HepG2 (cell line): ENCODE measurements at regions not wholly inside any gene's neighbourhood (a gene's known extent, or its start where the extent isn't known, plus 50 kb on each side); places are given as distances from the start of the nearest gene placed in this dataset.

Source experiments
- ATAC-seq: fragments of 200-7000 bp; cut with Tn5 transposase; 3 replicates; pipeline ENCODE4 v1.9.1; 2020; ENCODE audit warnings: mild to moderate bottlenecking, moderate library complexity
- BruUV-seq: library from RNA; stranded (reverse); fragments of 400-500 nt; replicated peaks from 2 replicates; lab custom pipeline; 2021; lab: Mats Ljungman, UMichigan
- CTCF ChIA-PET: fragments of 300-600 bp; formaldehyde crosslinking; extraction: SDS; loops from one replicate; lab custom pipeline; 2021; ENCODE audit warnings: low total read pairs, inconsistent platforms, low intra/inter-chr PET ratio; lab: Yijun Ruan, JAX
- POLR2A ChIA-PET: fragments of 350-600 bp; sonication (Branson Sonifier 250); formaldehyde crosslinking; loops from one replicate; lab custom pipeline; 2020; ENCODE audit warnings: antibody characterized with exemption, inconsistent platforms; lab: Yijun Ruan, JAX
- DNase-seq: peaks from one replicate; pipeline ENCODE4 v3.0.0-alpha.2; 2015; ENCODE audit warnings: low spot score
- FAIRE-seq: peaks from 3 replicates; lab custom pipeline; 2011; peaks lifted over from hg19 to GRCh38; lab: Jason Lieb, UNC
- H2AFZ ChIP-seq: one replicate; pipeline ENCODE4 v1.6.1; 2011; ENCODE audit warnings: low read length, inconsistent platforms
- H3K27ac ChIP-seq: fragments of 300-600 bp; 3 replicates; pipeline ENCODE4 v1.8.0; 2011; ENCODE audit warnings: mixed run types, mild to moderate bottlenecking, mixed read lengths, low read length, inconsistent platforms; ENCODE audit not compliant: insufficient read depth; ENCODE audit errors: extremely low read length
- H3K27me3 ChIP-seq, 2 experiments: fragments of 200-600 bp in 1 of 2; 2 replicates in 1 of 2; 3 replicates in 1 of 2; pipeline versions ENCODE4 v1.6.0 to v1.8.0; 2011; ENCODE audit warnings: low read length in 2 of 2, mild to moderate bottlenecking in 2 of 2, moderate library complexity in 2 of 2, inconsistent platforms in 1 of 2; ENCODE audit not compliant: insufficient read depth in 2 of 2, control insufficient read depth in 1 of 2
- H3K36me3 ChIP-seq, 2 experiments: fragments of 200-600 bp in 1 of 2; replicated peaks in 1 of 2; 2 replicates in 1 of 2; 3 replicates in 1 of 2; pipeline versions ENCODE4 v1.5.1 to v1.8.0; 2011; ENCODE audit warnings: low read length in 2 of 2, inconsistent platforms in 1 of 2; ENCODE audit not compliant: insufficient read depth in 2 of 2, control insufficient read depth in 1 of 2
- H3K4me1 ChIP-seq: 2 replicates; pipeline ENCODE4 v1.5.1; 2012; ENCODE audit warnings: low read length, inconsistent platforms; ENCODE audit not compliant: insufficient read depth
- H3K4me2 ChIP-seq: 2 replicates; pipeline ENCODE4 v1.6.0; 2011; ENCODE audit warnings: low read depth, low read length, inconsistent platforms
- H3K4me3 ChIP-seq, 3 experiments: fragments of 200-600 bp in 1 of 3; sonication (generic), shearing (Covaris generic) in 1 of 3; replicated peaks in 1 of 3; 2 replicates each; pipeline ENCODE4 v1.5.1; 2011 to 2016; ENCODE audit warnings: low read length in 3 of 3, inconsistent platforms in 2 of 3, low read depth in 2 of 3, mild to moderate bottlenecking in 2 of 3, control low read depth in 1 of 3, mixed read lengths in 1 of 3; ENCODE audit not compliant: insufficient read depth in 1 of 3
- H3K79me2 ChIP-seq: one replicate; pipeline ENCODE4 v1.6.1; 2011; ENCODE audit warnings: low read length, inconsistent platforms; ENCODE audit not compliant: insufficient read depth
- H3K9ac ChIP-seq: 2 replicates; pipeline ENCODE4 v1.6.0; 2011; ENCODE audit warnings: mild to moderate bottlenecking, low read depth, low read length, inconsistent platforms; ENCODE audit not compliant: insufficient read depth
- H3K9me3 ChIP-seq: 2 replicates; pipeline ENCODE4 v1.5.1; 2012; ENCODE audit warnings: mild to moderate bottlenecking, low read length
- H4K20me1 ChIP-seq: 2 replicates; pipeline ENCODE4 v1.6.0; 2011; ENCODE audit warnings: inconsistent platforms, mild to moderate bottlenecking, low read length, moderate library complexity; ENCODE audit not compliant: insufficient read depth
- GTF3A ChIP-seq: sonication (generic); formaldehyde crosslinking; conservative IDR thresholded peaks from 2 replicates; pipeline ENCODE4 v1.4.0; 2020; ENCODE audit warnings: mild to moderate bottlenecking, missing genetic modification reagents
- KLF9 ChIP-seq: IDR thresholded peaks from 2 replicates; pipeline ENCODE4 v1.6.1; 2016; ENCODE audit warnings: low read depth
- KMT2B ChIP-seq: IDR thresholded peaks from 2 replicates; pipeline ENCODE4 v1.6.1; 2016; ENCODE audit warnings: missing genetic modification reagents, missing compliant biosample characterization
- PITX1 ChIP-seq: sonication (generic); formaldehyde crosslinking; IDR thresholded peaks from 2 replicates; pipeline ENCODE4 v1.5.1; 2020; ENCODE audit warnings: mild to moderate bottlenecking, missing genetic modification reagents
- REPIN1 ChIP-seq: sonication (generic); formaldehyde crosslinking; IDR thresholded peaks from 2 replicates; pipeline ENCODE4 v1.8.0; 2022; ENCODE audit warnings: missing genetic modification reagents, low read depth, mild to moderate bottlenecking, borderline replicate concordance
- SP5 ChIP-seq: IDR thresholded peaks from 2 replicates; pipeline ENCODE4 v1.6.1; 2016; ENCODE audit warnings: low read depth, borderline replicate concordance
- SRY ChIP-seq: sonication (generic); formaldehyde crosslinking; IDR thresholded peaks from 2 replicates; pipeline ENCODE4 v1.8.0; 2022; ENCODE audit warnings: mild to moderate bottlenecking, missing genetic modification reagents
- THYN1 ChIP-seq: sonication (generic); formaldehyde crosslinking; IDR thresholded peaks from 2 replicates; pipeline ENCODE4 v1.8.1; 2023; ENCODE audit warnings: low read depth, mild to moderate bottlenecking, moderate library complexity, missing genetic modification reagents, borderline replicate concordance
- ZNF430 ChIP-seq: sonication (generic); formaldehyde crosslinking; IDR thresholded peaks from 2 replicates; pipeline ENCODE4 v1.9.0; 2021; ENCODE audit warnings: mild to moderate bottlenecking, missing genetic modification reagents
- ZZZ3 ChIP-seq: sonication (generic); formaldehyde crosslinking; IDR thresholded peaks from 2 replicates; pipeline ENCODE4 v1.4.0; 2020; ENCODE audit warnings: missing genetic modification reagents, mild to moderate bottlenecking, borderline replicate concordance
- WGBS: methylation state at CpG from one replicate; pipeline ENCODE4 v1.1.6; 2017; ENCODE audit warnings: low lambda C conversion rate; 5-methylcytosine and 5-hydroxymethylcytosine counted together
- in situ Hi-C: cut with HindIII; loops from 2 replicates; pipeline ENCODE4 v1.10.0; 2017; ENCODE audit warnings: low pct_unique_long_range_greater_than_20kb; ENCODE audit not compliant: extremely low pct_ligation_motif_present
- intact Hi-C: fragments of 100-400 bp; cut with micrococcal nuclease; formaldehyde crosslinking; loops from one replicate; pipeline ENCODE4 v1.10.0; 2022; ENCODE audit not compliant: unreplicated experiment
- TF ChIP-seq, protein P1 (sequence below): fragments of 450-650 bp; IDR thresholded peaks from 2 replicates; pipeline ENCODE4 v1.6.1; 2017; ENCODE audit warnings: mild to moderate bottlenecking
- TF ChIP-seq, protein P2 (sequence below): sonication (generic); formaldehyde crosslinking; IDR thresholded peaks from 2 replicates; pipeline ENCODE4 v1.9.0; 2021; ENCODE audit warnings: missing genetic modification reagents, borderline replicate concordance
- TF ChIP-seq, protein P3 (sequence below): sonication (generic); formaldehyde crosslinking; IDR thresholded peaks from 2 replicates; pipeline ENCODE4 v1.5.0; 2020; ENCODE audit warnings: mild to moderate bottlenecking, missing genetic modification reagents
- TF ChIP-seq, protein P4 (sequence below): sonication (generic); formaldehyde crosslinking; IDR thresholded peaks from 2 replicates; pipeline ENCODE4 v1.5.0; 2020; ENCODE audit warnings: missing genetic modification reagents
- TF ChIP-seq, protein P5 (sequence below): sonication (generic); formaldehyde crosslinking; IDR thresholded peaks from 2 replicates; pipeline ENCODE4 v1.5.1; 2020; ENCODE audit warnings: missing genetic modification reagents, mild to moderate bottlenecking, borderline replicate concordance

DNA sequence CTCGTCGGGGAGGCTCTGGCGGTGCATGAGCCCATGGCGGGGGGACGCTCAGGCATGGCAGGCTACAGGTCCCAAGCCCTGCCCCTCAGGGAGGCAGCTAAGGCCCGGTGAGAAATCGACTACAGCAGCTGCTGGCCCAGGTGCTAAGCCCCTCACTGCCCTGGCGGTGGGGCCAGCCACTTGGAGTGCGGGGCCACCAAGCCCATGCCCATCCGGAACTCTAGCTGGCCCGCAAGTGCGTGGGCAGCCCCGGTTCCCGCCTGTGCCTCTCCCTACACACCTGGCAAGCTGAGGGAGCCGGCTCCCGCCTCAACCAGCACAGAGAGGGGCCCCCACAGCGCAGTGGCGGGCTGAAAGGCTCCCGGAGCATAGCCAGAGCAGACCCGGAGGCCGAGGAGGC lies 1896.9 kb upstream of the CDH6 start:
- intact Hi-C loops: no loop called here
- no peak for TF ChIP-seq SP5 (CRISPR knock-in tag)
- no peak for TF ChIP-seq REPIN1 (CRISPR knock-in tag)
- no peak for TF ChIP-seq SRY (CRISPR knock-in tag)
- TF ChIP-seq, protein P1, sequence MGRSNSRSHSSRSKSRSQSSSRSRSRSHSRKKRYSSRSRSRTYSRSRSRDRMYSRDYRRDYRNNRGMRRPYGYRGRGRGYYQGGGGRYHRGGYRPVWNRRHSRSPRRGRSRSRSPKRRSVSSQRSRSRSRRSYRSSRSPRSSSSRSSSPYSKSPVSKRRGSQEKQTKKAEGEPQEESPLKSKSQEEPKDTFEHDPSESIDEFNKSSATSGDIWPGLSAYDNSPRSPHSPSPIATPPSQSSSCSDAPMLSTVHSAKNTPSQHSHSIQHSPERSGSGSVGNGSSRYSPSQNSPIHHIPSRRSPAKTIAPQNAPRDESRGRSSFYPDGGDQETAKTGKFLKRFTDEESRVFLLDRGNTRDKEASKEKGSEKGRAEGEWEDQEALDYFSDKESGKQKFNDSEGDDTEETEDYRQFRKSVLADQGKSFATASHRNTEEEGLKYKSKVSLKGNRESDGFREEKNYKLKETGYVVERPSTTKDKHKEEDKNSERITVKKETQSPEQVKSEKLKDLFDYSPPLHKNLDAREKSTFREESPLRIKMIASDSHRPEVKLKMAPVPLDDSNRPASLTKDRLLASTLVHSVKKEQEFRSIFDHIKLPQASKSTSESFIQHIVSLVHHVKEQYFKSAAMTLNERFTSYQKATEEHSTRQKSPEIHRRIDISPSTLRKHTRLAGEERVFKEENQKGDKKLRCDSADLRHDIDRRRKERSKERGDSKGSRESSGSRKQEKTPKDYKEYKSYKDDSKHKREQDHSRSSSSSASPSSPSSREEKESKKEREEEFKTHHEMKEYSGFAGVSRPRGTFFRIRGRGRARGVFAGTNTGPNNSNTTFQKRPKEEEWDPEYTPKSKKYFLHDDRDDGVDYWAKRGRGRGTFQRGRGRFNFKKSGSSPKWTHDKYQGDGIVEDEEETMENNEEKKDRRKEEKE: no peak
- TF ChIP-seq, protein P2, sequence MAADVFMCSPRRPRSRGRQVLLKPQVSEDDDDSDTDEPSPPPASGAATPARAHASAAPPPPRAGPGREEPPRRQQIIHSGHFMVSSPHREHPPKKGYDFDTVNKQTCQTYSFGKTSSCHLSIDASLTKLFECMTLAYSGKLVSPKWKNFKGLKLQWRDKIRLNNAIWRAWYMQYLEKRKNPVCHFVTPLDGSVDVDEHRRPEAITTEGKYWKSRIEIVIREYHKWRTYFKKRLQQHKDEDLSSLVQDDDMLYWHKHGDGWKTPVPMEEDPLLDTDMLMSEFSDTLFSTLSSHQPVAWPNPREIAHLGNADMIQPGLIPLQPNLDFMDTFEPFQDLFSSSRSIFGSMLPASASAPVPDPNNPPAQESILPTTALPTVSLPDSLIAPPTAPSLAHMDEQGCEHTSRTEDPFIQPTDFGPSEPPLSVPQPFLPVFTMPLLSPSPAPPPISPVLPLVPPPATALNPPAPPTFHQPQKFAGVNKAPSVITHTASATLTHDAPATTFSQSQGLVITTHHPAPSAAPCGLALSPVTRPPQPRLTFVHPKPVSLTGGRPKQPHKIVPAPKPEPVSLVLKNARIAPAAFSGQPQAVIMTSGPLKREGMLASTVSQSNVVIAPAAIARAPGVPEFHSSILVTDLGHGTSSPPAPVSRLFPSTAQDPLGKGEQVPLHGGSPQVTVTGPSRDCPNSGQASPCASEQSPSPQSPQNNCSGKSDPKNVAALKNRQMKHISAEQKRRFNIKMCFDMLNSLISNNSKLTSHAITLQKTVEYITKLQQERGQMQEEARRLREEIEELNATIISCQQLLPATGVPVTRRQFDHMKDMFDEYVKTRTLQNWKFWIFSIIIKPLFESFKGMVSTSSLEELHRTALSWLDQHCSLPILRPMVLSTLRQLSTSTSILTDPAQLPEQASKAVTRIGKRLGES (CRISPR knock-in tag): no peak
- no peak for TF ChIP-seq ZNF430 (CRISPR knock-in tag)
- TF ChIP-seq GTF3A (CRISPR knock-in tag): no peak
- TF ChIP-seq PITX1 (CRISPR knock-in tag): no peak
- TF ChIP-seq KMT2B (CRISPR knock-in tag): no peak
- TF ChIP-seq, protein P3, sequence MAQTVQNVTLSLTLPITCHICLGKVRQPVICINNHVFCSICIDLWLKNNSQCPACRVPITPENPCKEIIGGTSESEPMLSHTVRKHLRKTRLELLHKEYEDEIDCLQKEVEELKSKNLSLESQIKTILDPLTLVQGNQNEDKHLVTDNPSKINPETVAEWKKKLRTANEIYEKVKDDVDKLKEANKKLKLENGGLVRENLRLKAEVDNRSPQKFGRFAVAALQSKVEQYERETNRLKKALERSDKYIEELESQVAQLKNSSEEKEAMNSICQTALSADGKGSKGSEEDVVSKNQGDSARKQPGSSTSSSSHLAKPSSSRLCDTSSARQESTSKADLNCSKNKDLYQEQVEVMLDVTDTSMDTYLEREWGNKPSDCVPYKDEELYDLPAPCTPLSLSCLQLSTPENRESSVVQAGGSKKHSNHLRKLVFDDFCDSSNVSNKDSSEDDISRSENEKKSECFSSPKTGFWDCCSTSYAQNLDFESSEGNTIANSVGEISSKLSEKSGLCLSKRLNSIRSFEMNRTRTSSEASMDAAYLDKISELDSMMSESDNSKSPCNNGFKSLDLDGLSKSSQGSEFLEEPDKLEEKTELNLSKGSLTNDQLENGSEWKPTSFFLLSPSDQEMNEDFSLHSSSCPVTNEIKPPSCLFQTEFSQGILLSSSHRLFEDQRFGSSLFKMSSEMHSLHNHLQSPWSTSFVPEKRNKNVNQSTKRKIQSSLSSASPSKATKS: no peak
- no peak for TF ChIP-seq THYN1 (CRISPR knock-in tag)
- TF ChIP-seq, protein P4, sequence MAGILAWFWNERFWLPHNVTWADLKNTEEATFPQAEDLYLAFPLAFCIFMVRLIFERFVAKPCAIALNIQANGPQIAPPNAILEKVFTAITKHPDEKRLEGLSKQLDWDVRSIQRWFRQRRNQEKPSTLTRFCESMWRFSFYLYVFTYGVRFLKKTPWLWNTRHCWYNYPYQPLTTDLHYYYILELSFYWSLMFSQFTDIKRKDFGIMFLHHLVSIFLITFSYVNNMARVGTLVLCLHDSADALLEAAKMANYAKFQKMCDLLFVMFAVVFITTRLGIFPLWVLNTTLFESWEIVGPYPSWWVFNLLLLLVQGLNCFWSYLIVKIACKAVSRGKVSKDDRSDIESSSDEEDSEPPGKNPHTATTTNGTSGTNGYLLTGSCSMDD (CRISPR knock-in tag): no peak
- TF ChIP-seq, protein P5, sequence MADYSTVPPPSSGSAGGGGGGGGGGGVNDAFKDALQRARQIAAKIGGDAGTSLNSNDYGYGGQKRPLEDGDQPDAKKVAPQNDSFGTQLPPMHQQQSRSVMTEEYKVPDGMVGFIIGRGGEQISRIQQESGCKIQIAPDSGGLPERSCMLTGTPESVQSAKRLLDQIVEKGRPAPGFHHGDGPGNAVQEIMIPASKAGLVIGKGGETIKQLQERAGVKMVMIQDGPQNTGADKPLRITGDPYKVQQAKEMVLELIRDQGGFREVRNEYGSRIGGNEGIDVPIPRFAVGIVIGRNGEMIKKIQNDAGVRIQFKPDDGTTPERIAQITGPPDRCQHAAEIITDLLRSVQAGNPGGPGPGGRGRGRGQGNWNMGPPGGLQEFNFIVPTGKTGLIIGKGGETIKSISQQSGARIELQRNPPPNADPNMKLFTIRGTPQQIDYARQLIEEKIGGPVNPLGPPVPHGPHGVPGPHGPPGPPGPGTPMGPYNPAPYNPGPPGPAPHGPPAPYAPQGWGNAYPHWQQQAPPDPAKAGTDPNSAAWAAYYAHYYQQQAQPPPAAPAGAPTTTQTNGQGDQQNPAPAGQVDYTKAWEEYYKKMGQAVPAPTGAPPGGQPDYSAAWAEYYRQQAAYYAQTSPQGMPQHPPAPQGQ (CRISPR knock-in tag): no peak
- TF ChIP-seq KLF9 (CRISPR knock-in tag): no peak
- no peak for TF ChIP-seq ZZZ3

More for the DNA sequence above, 1896.9 kb upstream of the CDH6 start:
- H3K27ac ChIP-seq: no peak overlapping the region
- DNase-seq (no peak), ATAC-seq (no peak), FAIRE-seq (no peak)
- WGBS: 34% methylated on average over 14 of the region's 21 CpGs
- H2AFZ ChIP-seq: no peak overlapping the region
- H3K4me2 ChIP-seq: no peak overlapping the region
- ChIA-PET CTCF (no interaction called here), POLR2A (no interaction called here)
- H3K79me2 ChIP-seq: no peaks in the 10 kb centered on the region
- no peaks in the 10 kb centered on the region; the same call in 1 of the 2 replicates for H3K9me3 ChIP-seq
- no peaks in the 10 kb centered on the region for H3K27me3 ChIP-seq
- H4K20me1 ChIP-seq: no peaks in the 10 kb centered on the region
- no TSS peak for BruUV-seq
- H3K36me3 ChIP-seq: no peaks in the 10 kb centered on the region
- no peak overlapping the region for H3K4me3 ChIP-seq
- no peaks in the 10 kb centered on the region for H3K4me1 ChIP-seq
- in situ Hi-C loops: no loop called here
- no peak overlapping the region for H3K9ac ChIP-seq
